HepG2 (cell line): ENCODE measurements at regions not wholly inside any gene's neighbourhood (a gene's known extent, or its start where the extent isn't known, plus 50 kb on each side); places are given as distances from the start of the nearest gene placed in this dataset.

Experiments used
- ATAC-seq: fragments of 200-7000 bp; cut with Tn5 transposase; 3 replicates; pipeline ENCODE4 v1.9.1; 2020; ENCODE audit warnings: mild to moderate bottlenecking, moderate library complexity
- BruUV-seq: library from RNA; stranded (reverse); fragments of 400-500 nt; replicated peaks from 2 replicates; lab custom pipeline; 2021; lab: Mats Ljungman, UMichigan
- CTCF ChIA-PET: fragments of 300-600 bp; formaldehyde crosslinking; extraction: SDS; loops from one replicate; lab custom pipeline; 2021; ENCODE audit warnings: low total read pairs, inconsistent platforms, low intra/inter-chr PET ratio; lab: Yijun Ruan, JAX
- POLR2A ChIA-PET: fragments of 350-600 bp; sonication (Branson Sonifier 250); formaldehyde crosslinking; loops from one replicate; lab custom pipeline; 2020; ENCODE audit warnings: antibody characterized with exemption, inconsistent platforms; lab: Yijun Ruan, JAX
- DNase-seq: peaks from one replicate; pipeline ENCODE4 v3.0.0-alpha.2; 2015; ENCODE audit warnings: low spot score
- FAIRE-seq: peaks from 3 replicates; lab custom pipeline; 2011; peaks lifted over from hg19 to GRCh38; lab: Jason Lieb, UNC
- H2AFZ ChIP-seq: one replicate; pipeline ENCODE4 v1.6.1; 2011; ENCODE audit warnings: low read length, inconsistent platforms
- H3K27ac ChIP-seq: fragments of 300-600 bp; 3 replicates; pipeline ENCODE4 v1.8.0; 2011; ENCODE audit warnings: mixed run types, mild to moderate bottlenecking, mixed read lengths, low read length, inconsistent platforms; ENCODE audit not compliant: insufficient read depth; ENCODE audit errors: extremely low read length
- H3K27me3 ChIP-seq, 2 experiments: fragments of 200-600 bp in 1 of 2; 2 replicates in 1 of 2; 3 replicates in 1 of 2; pipeline versions ENCODE4 v1.6.0 to v1.8.0; 2011; ENCODE audit warnings: low read length in 2 of 2, mild to moderate bottlenecking in 2 of 2, moderate library complexity in 2 of 2, inconsistent platforms in 1 of 2; ENCODE audit not compliant: insufficient read depth in 2 of 2, control insufficient read depth in 1 of 2
- H3K36me3 ChIP-seq, 2 experiments: fragments of 200-600 bp in 1 of 2; replicated peaks in 1 of 2; 2 replicates in 1 of 2; 3 replicates in 1 of 2; pipeline versions ENCODE4 v1.5.1 to v1.8.0; 2011; ENCODE audit warnings: low read length in 2 of 2, inconsistent platforms in 1 of 2; ENCODE audit not compliant: insufficient read depth in 2 of 2, control insufficient read depth in 1 of 2
- H3K4me1 ChIP-seq: 2 replicates; pipeline ENCODE4 v1.5.1; 2012; ENCODE audit warnings: low read length, inconsistent platforms; ENCODE audit not compliant: insufficient read depth
- H3K4me2 ChIP-seq: 2 replicates; pipeline ENCODE4 v1.6.0; 2011; ENCODE audit warnings: low read depth, low read length, inconsistent platforms
- H3K4me3 ChIP-seq, 3 experiments: fragments of 200-600 bp in 1 of 3; sonication (generic), shearing (Covaris generic) in 1 of 3; replicated peaks in 1 of 3; 2 replicates each; pipeline ENCODE4 v1.5.1; 2011 to 2016; ENCODE audit warnings: low read length in 3 of 3, inconsistent platforms in 2 of 3, low read depth in 2 of 3, mild to moderate bottlenecking in 2 of 3, control low read depth in 1 of 3, mixed read lengths in 1 of 3; ENCODE audit not compliant: insufficient read depth in 1 of 3
- H3K79me2 ChIP-seq: one replicate; pipeline ENCODE4 v1.6.1; 2011; ENCODE audit warnings: low read length, inconsistent platforms; ENCODE audit not compliant: insufficient read depth
- H3K9ac ChIP-seq: 2 replicates; pipeline ENCODE4 v1.6.0; 2011; ENCODE audit warnings: mild to moderate bottlenecking, low read depth, low read length, inconsistent platforms; ENCODE audit not compliant: insufficient read depth
- H3K9me3 ChIP-seq: 2 replicates; pipeline ENCODE4 v1.5.1; 2012; ENCODE audit warnings: mild to moderate bottlenecking, low read length
- H4K20me1 ChIP-seq: 2 replicates; pipeline ENCODE4 v1.6.0; 2011; ENCODE audit warnings: inconsistent platforms, mild to moderate bottlenecking, low read length, moderate library complexity; ENCODE audit not compliant: insufficient read depth
- HMG20A ChIP-seq: IDR thresholded peaks from 2 replicates; pipeline ENCODE4 v1.6.1; 2016; ENCODE audit warnings: borderline replicate concordance
- KAT7 ChIP-seq: IDR thresholded peaks from 2 replicates; pipeline ENCODE4 v1.6.1; 2018; ENCODE audit warnings: borderline replicate concordance, missing compliant biosample characterization
- LBX2 ChIP-seq: sonication (generic); formaldehyde crosslinking; IDR thresholded peaks from 2 replicates; pipeline ENCODE4 v1.5.0; 2020; ENCODE audit warnings: missing genetic modification reagents, mild to moderate bottlenecking, borderline replicate concordance
- NCOA5 ChIP-seq: sonication (generic); formaldehyde crosslinking; IDR thresholded peaks from 2 replicates; pipeline ENCODE4 v1.4.0; 2020; ENCODE audit warnings: missing genetic modification reagents
- PCBP1 ChIP-seq: fragments of 200-400 bp; formaldehyde crosslinking; IDR thresholded peaks from 2 replicates; pipeline ENCODE4 v1.6.1; 2017; ENCODE audit warnings: mild to moderate bottlenecking, low read depth, low read length, borderline replicate concordance
- PHB2 ChIP-seq: fragments of 450-650 bp; IDR thresholded peaks from 2 replicates; pipeline ENCODE4 v1.6.1; 2018; ENCODE audit not compliant: partially characterized antibody
- SAFB2 ChIP-seq: sonication (generic); formaldehyde crosslinking; IDR thresholded peaks from 2 replicates; pipeline ENCODE4 v1.5.1; 2020; ENCODE audit warnings: missing genetic modification reagents, low read depth, mild to moderate bottlenecking, borderline replicate concordance
- SRF ChIP-seq: IDR thresholded peaks from 2 replicates; pipeline ENCODE4 v1.6.1; 2011; ENCODE audit warnings: mild to moderate bottlenecking, low read depth, low read length, moderate library complexity
- STAG1 ChIP-seq: sonication (generic); formaldehyde crosslinking; IDR thresholded peaks from 2 replicates; pipeline ENCODE4 v1.4.0; 2020; ENCODE audit warnings: missing genetic modification reagents
- TP53 ChIP-seq: sonication (generic); formaldehyde crosslinking; conservative IDR thresholded peaks from 2 replicates; pipeline ENCODE4 v1.4.0; 2020; ENCODE audit warnings: missing genetic modification reagents
- YEATS2 ChIP-seq: sonication (generic); formaldehyde crosslinking; IDR thresholded peaks from 2 replicates; pipeline ENCODE4 v1.4.0; 2020; ENCODE audit warnings: missing genetic modification reagents, borderline replicate concordance
- YEATS4 ChIP-seq: sonication (generic); formaldehyde crosslinking; IDR thresholded peaks from 2 replicates; pipeline ENCODE4 v1.4.0; 2020; ENCODE audit warnings: missing genetic modification reagents, borderline replicate concordance
- ZBTB42 ChIP-seq: sonication (generic); formaldehyde crosslinking; IDR thresholded peaks from 2 replicates; pipeline ENCODE4 v1.5.0; 2020; ENCODE audit warnings: mild to moderate bottlenecking, missing genetic modification reagents
- ZNF350 ChIP-seq: sonication (generic); formaldehyde crosslinking; IDR thresholded peaks from 2 replicates; pipeline ENCODE4 v1.4.0; 2020; ENCODE audit warnings: mild to moderate bottlenecking, low read depth, missing genetic modification reagents, borderline replicate concordance
- ZNF644 ChIP-seq: IDR thresholded peaks from 2 replicates; pipeline ENCODE4 v1.6.1; 2016; ENCODE audit warnings: low read depth
- ZNF766 ChIP-seq: sonication (generic); formaldehyde crosslinking; IDR thresholded peaks from 2 replicates; pipeline ENCODE4 v1.5.0; 2020; ENCODE audit warnings: missing genetic modification reagents, borderline replicate concordance
- WGBS: methylation state at CpG from one replicate; pipeline ENCODE4 v1.1.6; 2017; ENCODE audit warnings: low lambda C conversion rate; 5-methylcytosine and 5-hydroxymethylcytosine counted together
- in situ Hi-C: cut with HindIII; loops from 2 replicates; pipeline ENCODE4 v1.10.0; 2017; ENCODE audit warnings: low pct_unique_long_range_greater_than_20kb; ENCODE audit not compliant: extremely low pct_ligation_motif_present
- intact Hi-C: fragments of 100-400 bp; cut with micrococcal nuclease; formaldehyde crosslinking; loops from one replicate; pipeline ENCODE4 v1.10.0; 2022; ENCODE audit not compliant: unreplicated experiment
- TF ChIP-seq, protein P1 (sequence below): IDR thresholded peaks from 2 replicates; pipeline ENCODE4 v1.6.1; 2016; ENCODE audit warnings: control low read depth
- TF ChIP-seq, protein P2 (sequence below): sonication (generic); formaldehyde crosslinking; IDR thresholded peaks from 2 replicates; pipeline ENCODE4 v1.8.0; 2022; ENCODE audit warnings: low read depth, missing genetic modification reagents
- TF ChIP-seq, protein P3 (sequence below): sonication (generic); formaldehyde crosslinking; IDR thresholded peaks from 2 replicates; pipeline ENCODE4 v1.4.0; 2020; ENCODE audit warnings: missing genetic modification reagents
- TF ChIP-seq, protein P4 (sequence below): IDR thresholded peaks from 2 replicates; pipeline ENCODE4 v1.6.1; 2016; ENCODE audit warnings: missing compliant biosample characterization, missing genetic modification reagents, borderline replicate concordance

- TF ChIP-seq, protein P1, sequence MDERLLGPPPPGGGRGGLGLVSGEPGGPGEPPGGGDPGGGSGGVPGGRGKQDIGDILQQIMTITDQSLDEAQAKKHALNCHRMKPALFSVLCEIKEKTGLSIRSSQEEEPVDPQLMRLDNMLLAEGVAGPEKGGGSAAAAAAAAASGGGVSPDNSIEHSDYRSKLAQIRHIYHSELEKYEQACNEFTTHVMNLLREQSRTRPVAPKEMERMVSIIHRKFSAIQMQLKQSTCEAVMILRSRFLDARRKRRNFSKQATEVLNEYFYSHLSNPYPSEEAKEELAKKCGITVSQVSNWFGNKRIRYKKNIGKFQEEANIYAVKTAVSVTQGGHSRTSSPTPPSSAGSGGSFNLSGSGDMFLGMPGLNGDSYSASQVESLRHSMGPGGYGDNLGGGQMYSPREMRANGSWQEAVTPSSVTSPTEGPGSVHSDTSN (CRISPR knock-in tag): no peak
- TF ChIP-seq SAFB2 (CRISPR knock-in tag) (no peak), ZNF766 (no peak), ZBTB42 (CRISPR knock-in tag) (no peak), STAG1 (no peak), SRF (no peak), ZNF350 (CRISPR knock-in tag) (no peak), KAT7 (CRISPR knock-in tag) (no peak), ZNF644 (CRISPR knock-in tag) (no peak), PHB2 (no peak)
- TF ChIP-seq, all 625 proteins: peak for 0
Measured at GRCh38 chr6:4378319-4378996, 243.1 kb upstream of the ECI2 start (continued).

DNA sequence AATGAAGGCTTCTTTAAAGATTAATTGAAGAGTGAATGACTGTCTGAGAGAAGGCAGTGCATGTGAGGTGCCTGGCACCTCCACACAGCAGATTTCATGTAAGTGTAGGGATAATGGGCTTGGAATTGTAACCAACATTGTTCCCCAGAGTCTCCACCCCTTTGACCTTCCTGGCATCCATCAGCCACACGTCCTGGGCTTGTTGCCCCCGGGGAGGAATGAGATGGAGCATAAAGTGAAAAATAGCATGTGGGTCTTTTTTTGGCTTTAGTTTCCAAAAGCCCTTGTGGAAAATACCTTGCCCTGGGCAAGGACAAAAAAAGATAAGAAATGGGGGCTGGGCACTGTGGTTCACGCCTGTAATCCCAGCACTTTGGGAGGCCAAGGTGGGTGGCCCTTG lies 242.2 kb upstream of the ECI2 start:
- intact Hi-C loops: no loop called here
- peaks cover 3% of the 10 kb centered on the region for H3K9me3 ChIP-seq
- no peak overlapping the region for H3K4me2 ChIP-seq
- H3K9ac ChIP-seq: no peak overlapping the region
- H4K20me1 ChIP-seq: no peaks in the 10 kb centered on the region
- FAIRE-seq: no peak
- POLR2A ChIA-PET: no interaction called here
- no peaks in the 10 kb centered on the region for H3K79me2 ChIP-seq
- no peak for ATAC-seq
- no peaks in the 10 kb centered on the region for H3K36me3 ChIP-seq
- no peak overlapping the region for H2AFZ ChIP-seq
- no TSS peak for BruUV-seq
- H3K4me1 ChIP-seq: no peaks in the 10 kb centered on the region
- CTCF ChIA-PET: no interaction called here
- no peak for DNase-seq
- H3K27me3 ChIP-seq: peaks cover 0 to 44% of the 10 kb centered on the region in 2 experiments
- in situ Hi-C loops: no loop called here
- WGBS: 4% methylated on average over 3 of the region's 3 CpGs
- no peak overlapping the region for H3K27ac ChIP-seq
- H3K4me3 ChIP-seq: no peak overlapping the region
- TF ChIP-seq YEATS4: no peak
- no peak for TF ChIP-seq LBX2
- no peak for TF ChIP-seq PCBP1
- no peak for TF ChIP-seq NCOA5
- TF ChIP-seq, protein P2, sequence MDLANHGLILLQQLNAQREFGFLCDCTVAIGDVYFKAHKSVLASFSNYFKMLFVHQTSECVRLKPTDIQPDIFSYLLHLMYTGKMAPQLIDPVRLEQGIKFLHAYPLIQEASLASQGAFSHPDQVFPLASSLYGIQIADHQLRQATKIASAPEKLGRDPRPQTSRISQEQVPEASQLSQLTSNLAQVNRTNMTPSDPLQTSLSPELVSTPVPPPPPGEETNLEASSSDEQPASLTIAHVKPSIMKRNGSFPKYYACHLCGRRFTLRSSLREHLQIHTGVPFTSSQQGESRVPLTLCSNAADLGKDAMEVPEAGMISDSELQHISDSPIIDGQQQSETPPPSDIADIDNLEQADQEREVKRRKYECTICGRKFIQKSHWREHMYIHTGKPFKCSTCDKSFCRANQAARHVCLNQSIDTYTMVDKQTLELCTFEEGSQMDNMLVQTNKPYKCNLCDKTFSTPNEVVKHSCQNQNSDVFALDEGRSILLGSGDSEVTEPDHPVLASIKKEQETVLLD (CRISPR knock-in tag): no peak
- TF ChIP-seq YEATS2: no peak
- TF ChIP-seq, protein P3, sequence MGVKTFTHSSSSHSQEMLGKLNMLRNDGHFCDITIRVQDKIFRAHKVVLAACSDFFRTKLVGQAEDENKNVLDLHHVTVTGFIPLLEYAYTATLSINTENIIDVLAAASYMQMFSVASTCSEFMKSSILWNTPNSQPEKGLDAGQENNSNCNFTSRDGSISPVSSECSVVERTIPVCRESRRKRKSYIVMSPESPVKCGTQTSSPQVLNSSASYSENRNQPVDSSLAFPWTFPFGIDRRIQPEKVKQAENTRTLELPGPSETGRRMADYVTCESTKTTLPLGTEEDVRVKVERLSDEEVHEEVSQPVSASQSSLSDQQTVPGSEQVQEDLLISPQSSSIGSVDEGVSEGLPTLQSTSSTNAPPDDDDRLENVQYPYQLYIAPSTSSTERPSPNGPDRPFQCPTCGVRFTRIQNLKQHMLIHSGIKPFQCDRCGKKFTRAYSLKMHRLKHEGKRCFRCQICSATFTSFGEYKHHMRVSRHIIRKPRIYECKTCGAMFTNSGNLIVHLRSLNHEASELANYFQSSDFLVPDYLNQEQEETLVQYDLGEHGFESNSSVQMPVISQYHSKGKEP (CRISPR knock-in tag): no peak
- TF ChIP-seq TP53: no peak
- TF ChIP-seq, protein P4, sequence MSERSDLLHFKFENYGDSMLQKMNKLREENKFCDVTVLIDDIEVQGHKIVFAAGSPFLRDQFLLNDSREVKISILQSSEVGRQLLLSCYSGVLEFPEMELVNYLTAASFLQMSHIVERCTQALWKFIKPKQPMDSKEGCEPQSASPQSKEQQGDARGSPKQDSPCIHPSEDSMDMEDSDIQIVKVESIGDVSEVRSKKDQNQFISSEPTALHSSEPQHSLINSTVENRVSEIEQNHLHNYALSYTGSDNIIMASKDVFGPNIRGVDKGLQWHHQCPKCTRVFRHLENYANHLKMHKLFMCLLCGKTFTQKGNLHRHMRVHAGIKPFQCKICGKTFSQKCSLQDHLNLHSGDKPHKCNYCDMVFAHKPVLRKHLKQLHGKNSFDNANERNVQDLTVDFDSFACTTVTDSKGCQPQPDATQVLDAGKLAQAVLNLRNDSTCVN (CRISPR knock-in tag): no peak
- TF ChIP-seq HMG20A (CRISPR knock-in tag): no peak
